HEK293 (cell line): ENCODE measurements at regions not wholly inside any gene's neighbourhood (a gene's known extent, or its start where the extent isn't known, plus 50 kb on each side); places are given as distances from the start of the nearest gene placed in this dataset.

Experiments
- CTCF ChIA-PET: fragments of 350-600 bp; formaldehyde crosslinking; extraction: SDS; loops from one replicate; lab custom pipeline; 2021; ENCODE audit warnings: antibody characterized with exemption; lab: Yijun Ruan, JAX
- POLR2A ChIA-PET: fragments of 300-600 bp; formaldehyde crosslinking; extraction: SDS; loops from one replicate; lab custom pipeline; 2020; ENCODE audit warnings: antibody characterized with exemption, inconsistent platforms; lab: Yijun Ruan, JAX
- H3K27ac ChIP-seq: fragments of 200-500 bp; sonication (Bioruptor generic); 2 replicates; pipeline ENCODE4 v1.5.1; 2014; ENCODE audit warnings: low read depth, low read length, control low read depth, inconsistent platforms; ENCODE audit errors: extremely low read depth
- H3K36me3 ChIP-seq, 2 experiments: fragments of 200-500 bp in 1 of 2; sonication (Bioruptor generic) in 1 of 2; 1 replicate in 1 of 2; 2 replicates in 1 of 2; pipeline ENCODE4 v1.5.1; 2014 to 2017; ENCODE audit warnings: inconsistent platforms in 2 of 2, low read length in 2 of 2; ENCODE audit not compliant: control insufficient read depth in 2 of 2, insufficient read depth in 1 of 2
- H3K4me1 ChIP-seq: fragments of 200-500 bp; sonication (Bioruptor generic); 2 replicates; pipeline ENCODE4 v1.5.1; 2014; ENCODE audit warnings: mild to moderate bottlenecking, low read length, inconsistent platforms; ENCODE audit not compliant: control insufficient read depth, insufficient read depth
- H3K4me3 ChIP-seq: 2 replicates; pipeline ENCODE4 v1.5.1; 2011; ENCODE audit warnings: low read depth, mild to moderate bottlenecking, control low read depth, low read length, moderate library complexity
- H3K9me3 ChIP-seq: fragments of 200-500 bp; sonication (Bioruptor generic); 2 replicates; pipeline ENCODE4 v1.5.1; 2014; ENCODE audit warnings: low read depth, low read length, inconsistent platforms; ENCODE audit not compliant: control insufficient read depth, insufficient read depth
- AEBP2 ChIP-seq: fragments of 450-650 bp; formaldehyde crosslinking; IDR thresholded peaks from 2 replicates; pipeline ENCODE4 v1.5.1; 2016; ENCODE audit warnings: missing biosample characterization, missing genetic modification characterization, borderline replicate concordance
- FEZF1 ChIP-seq: fragments of 450-650 bp; formaldehyde crosslinking; IDR thresholded peaks from 2 replicates; pipeline ENCODE4 v1.5.1; 2016; ENCODE audit warnings: missing biosample characterization, missing genetic modification characterization
- GLI4 ChIP-seq: fragments of 450-650 bp; formaldehyde crosslinking; IDR thresholded peaks from 2 replicates; pipeline ENCODE4 v1.5.1; 2016; ENCODE audit warnings: missing biosample characterization, missing genetic modification characterization
- HOXA7 ChIP-seq: sonication (generic); formaldehyde crosslinking; IDR thresholded peaks from 2 replicates; pipeline ENCODE4 v1.8.1; 2022; ENCODE audit warnings: missing genetic modification reagents, borderline replicate concordance
- INSM2 ChIP-seq: fragments of 450-650 bp; formaldehyde crosslinking; IDR thresholded peaks from 2 replicates; pipeline ENCODE4 v1.5.1; 2016; ENCODE audit warnings: missing biosample characterization, missing genetic modification characterization
- KLF8 ChIP-seq: fragments of 450-650 bp; formaldehyde crosslinking; IDR thresholded peaks from 2 replicates; pipeline ENCODE4 v1.5.1; 2016; ENCODE audit warnings: missing biosample characterization, missing genetic modification characterization
- PRDM10 ChIP-seq: fragments of 450-650 bp; formaldehyde crosslinking; IDR thresholded peaks from 2 replicates; pipeline ENCODE4 v1.5.1; 2016; ENCODE audit warnings: missing biosample characterization, missing genetic modification characterization
- REST ChIP-seq: fragments of 450-650 bp; formaldehyde crosslinking; IDR thresholded peaks from 2 replicates; pipeline ENCODE4 v1.5.1; 2016; ENCODE audit warnings: missing biosample characterization, missing genetic modification characterization
- ZIC2 ChIP-seq: fragments of 450-650 bp; formaldehyde crosslinking; IDR thresholded peaks from 2 replicates; pipeline ENCODE4 v1.5.1; 2016; ENCODE audit warnings: missing biosample characterization, missing genetic modification characterization
- ZNF112 ChIP-seq: fragments of 450-650 bp; formaldehyde crosslinking; IDR thresholded peaks from 2 replicates; pipeline ENCODE4 v1.5.0; 2017; ENCODE audit warnings: missing biosample characterization, missing genetic modification characterization
- ZNF114 ChIP-seq: fragments of 450-650 bp; formaldehyde crosslinking; IDR thresholded peaks from 2 replicates; pipeline ENCODE4 v1.5.0; 2017; ENCODE audit warnings: missing biosample characterization, missing genetic modification characterization
- ZNF138 ChIP-seq: fragments of 450-650 bp; formaldehyde crosslinking; IDR thresholded peaks from 2 replicates; pipeline ENCODE4 v1.5.1; 2016; ENCODE audit warnings: missing biosample characterization, missing genetic modification characterization, borderline replicate concordance
- ZNF335 ChIP-seq: fragments of 450-650 bp; formaldehyde crosslinking; conservative IDR thresholded peaks from 2 replicates; pipeline ENCODE4 v1.5.1; 2016; ENCODE audit warnings: missing biosample characterization, missing genetic modification characterization
- ZNF521 ChIP-seq: fragments of 450-650 bp; formaldehyde crosslinking; IDR thresholded peaks from 2 replicates; pipeline ENCODE4 v1.5.1; 2017; ENCODE audit warnings: missing biosample characterization, mild to moderate bottlenecking, missing genetic modification characterization
- ZNF530 ChIP-seq: fragments of 450-650 bp; formaldehyde crosslinking; IDR thresholded peaks from 2 replicates; pipeline ENCODE4 v1.5.1; 2016; ENCODE audit warnings: low read depth, missing biosample characterization, missing genetic modification characterization
- ZNF792 ChIP-seq: fragments of 450-650 bp; formaldehyde crosslinking; IDR thresholded peaks from 2 replicates; pipeline ENCODE4 v1.5.1; 2016; ENCODE audit warnings: missing biosample characterization, missing genetic modification characterization
- ZNF837 ChIP-seq: fragments of 450-650 bp; formaldehyde crosslinking; IDR thresholded peaks from 2 replicates; pipeline ENCODE4 v1.5.1; 2016; ENCODE audit warnings: missing biosample characterization, missing genetic modification characterization

GRCh38 chr6:102381203-102381602 lies 987.7 kb downstream of the GRIK2 start (continued):
- no peak for TF ChIP-seq ZNF792 (tag by site-specific recombination)
- TF ChIP-seq, all 188 proteins: peak for 0

- TF ChIP-seq ZNF112 (tag by site-specific recombination) (no peak), GLI4 (tag by site-specific recombination) (no peak)
- POLR2A ChIA-PET, result no interaction called here
- no peaks in the 10 kb centered on the region for H3K9me3 ChIP-seq
- H3K27ac ChIP-seq, result no peak overlapping the region
- CTCF ChIA-PET, result no interaction called here
- H3K36me3 ChIP-seq, result no peaks in the 10 kb centered on the region
- no peaks in the 10 kb centered on the region for H3K4me1 ChIP-seq
- H3K4me3 ChIP-seq, result no peak overlapping the region
Observed at GRCh38 chr6:102356170-102356569, 962.7 kb downstream of the GRIK2 start.

GRCh38 chr6:102355578-102355977 lies 962.1 kb downstream of the GRIK2 start:
- Histone ChIP-seq H3K36me3 (no peaks in the 10 kb centered on the region), H3K4me3 (no peak overlapping the region), H3K9me3 (no peaks in the 10 kb centered on the region), H3K27ac (no peak overlapping the region), H3K4me1 (no peaks in the 10 kb centered on the region)
- ChIA-PET POLR2A (no interaction called here), CTCF (no interaction called here)
- TF ChIP-seq ZNF114 (tag by site-specific recombination), result no peak
- TF ChIP-seq ZNF112 (tag by site-specific recombination), result no peak
- no peak for TF ChIP-seq REST
- TF ChIP-seq KLF8 (tag by site-specific recombination), result no peak
- TF ChIP-seq AEBP2 (tag by site-specific recombination), result no peak
- no peak for TF ChIP-seq ZNF521 (tag by site-specific recombination)
- no peak for TF ChIP-seq ZIC2 (tag by site-specific recombination)
- no peak for TF ChIP-seq HOXA7 (CRISPR knock-in tag)
- no peak for TF ChIP-seq FEZF1 (tag by site-specific recombination)
- no peak for TF ChIP-seq ZNF837 (tag by site-specific recombination)
- TF ChIP-seq ZNF335, result no peak
- no peak for TF ChIP-seq ZNF138 (tag by site-specific recombination)
- TF ChIP-seq ZNF530, result no peak
- no peak for TF ChIP-seq INSM2 (tag by site-specific recombination)
- TF ChIP-seq PRDM10 (tag by site-specific recombination), result no peak
